HL-60/S4 treated with retinoic acid at 250 ng/mL for 4 days and 3 days (cell line): ENCODE measurements at regions not wholly inside any gene's neighbourhood (a gene's known extent, or its start where the extent isn't known, plus 50 kb on each side); places are given as distances from the start of the nearest gene placed in this dataset.

ENCODE experiments used
- in situ Hi-C: fragments of 300-500 bp; cut with MboI; formaldehyde crosslinking; loops from 2 replicates; pipeline ENCODE4 v1.7.0; 2022; ENCODE audit warnings: low sequenced_read_pairs

DNA sequence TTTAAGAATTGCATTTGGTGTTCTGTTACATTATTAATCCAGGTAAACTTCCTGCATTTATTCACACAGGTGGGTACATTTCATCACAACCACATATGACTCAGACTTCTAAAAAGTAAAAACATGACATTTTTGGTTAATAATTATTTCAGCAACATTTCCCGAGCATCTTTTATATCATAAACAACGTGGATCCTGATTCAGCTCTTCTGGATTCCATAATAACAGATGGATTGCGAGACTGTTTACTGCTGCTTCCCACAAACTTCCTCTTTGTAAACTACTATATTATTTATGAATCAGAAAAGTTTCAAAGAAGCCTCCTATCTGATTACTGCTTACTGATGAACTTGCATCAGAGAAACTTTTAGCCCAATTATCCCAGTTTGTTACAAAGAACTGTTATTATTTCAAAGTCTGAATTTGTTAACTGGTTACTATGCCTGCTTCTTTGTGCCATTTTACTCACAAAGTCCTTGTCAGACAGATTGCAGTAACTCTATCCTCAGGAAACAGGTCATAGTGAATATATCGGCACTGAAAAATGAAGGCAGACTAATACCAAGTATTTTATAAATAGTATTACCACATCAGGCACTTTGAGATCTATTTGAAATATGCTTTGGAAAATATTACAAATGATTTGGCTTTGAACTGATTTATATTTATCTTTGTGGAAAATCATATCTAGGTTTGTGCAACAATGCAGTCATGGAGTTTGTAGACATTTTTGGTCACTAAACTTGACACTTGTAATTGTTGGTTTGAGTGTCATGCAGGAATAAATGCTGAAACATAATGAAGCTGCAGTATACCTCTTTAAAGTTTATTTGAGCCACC lies 511.6 kb downstream of the PLCL1 start:
- in situ Hi-C loops, result loop anchor here (25.0 kb wide), 1 partner anchor 1171 kb away; no protein-coding TSS in a partner anchor

DNA sequence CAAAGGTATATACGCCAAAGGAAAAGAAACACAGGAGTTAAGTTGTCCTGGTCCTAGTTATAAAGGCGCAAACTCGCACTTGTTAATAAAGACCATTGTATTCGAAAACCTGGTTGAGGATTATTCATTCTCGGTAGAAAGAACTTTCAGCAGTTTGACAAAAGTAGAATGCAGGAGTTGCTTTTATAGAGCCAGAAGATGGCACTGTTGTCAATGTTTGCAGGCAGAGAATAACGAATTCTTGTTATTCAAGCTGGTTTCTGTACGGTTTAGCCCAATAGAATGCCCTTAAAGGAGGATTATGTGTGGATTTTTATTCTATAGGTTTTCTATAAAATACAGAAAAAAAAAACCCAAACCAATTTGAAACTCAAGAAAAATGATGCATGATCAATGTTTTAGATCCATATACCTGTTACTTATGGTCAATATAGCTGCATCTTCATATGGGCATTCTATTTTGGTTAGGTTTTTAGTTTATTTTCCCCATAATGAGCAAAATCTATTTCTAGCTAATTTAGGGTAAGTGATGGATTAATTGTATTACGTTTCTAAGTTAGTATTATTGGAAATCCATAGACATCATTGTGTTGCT lies 510.3 kb downstream of the PLCL1 start:
- in situ Hi-C loops, result loop anchor here (25.0 kb wide), 1 partner anchor 1173 kb away; no protein-coding TSS in a partner anchor

DNA sequence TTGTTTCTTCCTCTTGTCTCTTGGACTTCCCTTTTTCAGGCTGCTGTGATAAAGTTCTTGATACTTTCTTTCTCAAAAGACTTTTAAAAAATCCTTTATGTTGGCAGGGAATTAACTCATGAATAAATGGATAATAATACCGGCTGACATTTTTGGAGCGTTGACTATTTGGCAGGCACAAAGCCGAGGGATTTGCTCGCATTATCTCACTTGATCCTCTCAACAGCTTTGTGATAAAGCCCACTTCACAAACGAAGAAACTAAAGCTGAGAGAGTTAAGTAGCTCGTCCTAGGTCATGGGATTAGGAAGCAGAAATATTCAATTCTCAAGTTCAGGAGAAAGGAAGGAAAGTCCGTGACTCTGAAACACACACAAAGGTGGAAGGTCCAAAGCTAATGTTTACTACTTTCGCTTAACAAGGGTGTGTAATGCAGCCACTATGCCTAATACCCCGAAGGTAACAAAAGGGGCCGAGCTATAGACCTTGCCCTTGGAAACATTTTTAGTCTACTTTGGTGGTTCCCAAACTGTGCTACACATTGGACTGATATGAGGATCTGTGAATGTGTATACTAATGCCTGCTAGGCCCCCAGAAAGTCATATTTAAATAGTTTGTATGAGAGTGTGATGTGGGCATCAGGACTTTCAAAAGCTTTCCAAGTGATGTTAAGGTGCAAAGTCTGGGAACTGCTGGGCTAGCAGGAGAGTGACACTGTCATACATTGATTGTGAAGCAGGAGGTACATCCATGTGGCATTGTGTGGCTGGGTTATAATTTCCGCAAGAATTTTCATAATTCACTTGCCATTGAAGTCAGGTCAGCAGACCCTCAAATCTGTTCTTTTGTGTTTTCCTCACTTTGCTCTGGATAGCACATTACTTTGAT lies 508.4 kb downstream of the PLCL1 start:
- in situ Hi-C loops, result loop anchor here (25.0 kb wide), 1 partner anchor 1174 kb away; no protein-coding TSS in a partner anchor

DNA sequence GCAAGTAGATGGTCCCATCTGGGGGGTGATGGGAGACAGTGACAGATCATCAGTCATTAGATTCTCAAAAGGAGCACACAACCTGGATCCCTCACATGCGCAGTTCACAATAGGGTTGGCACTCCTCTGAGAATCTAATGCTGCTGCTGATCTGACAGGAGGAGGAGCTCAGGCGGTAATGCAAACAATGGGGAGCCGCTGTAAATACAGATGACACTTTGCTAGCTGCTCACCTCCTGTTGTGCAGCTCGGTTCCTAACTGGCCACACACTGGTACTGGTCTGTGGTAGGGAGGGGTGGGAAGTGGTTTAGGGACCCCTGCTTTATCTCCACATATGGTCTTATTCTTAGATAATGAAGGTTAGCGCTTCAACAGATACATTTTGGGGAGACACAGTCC lies 506.6 kb downstream of the PLCL1 start:
- in situ Hi-C loops, result loop anchor here (25.0 kb wide), 1 partner anchor 1176 kb away; no protein-coding TSS in a partner anchor

DNA sequence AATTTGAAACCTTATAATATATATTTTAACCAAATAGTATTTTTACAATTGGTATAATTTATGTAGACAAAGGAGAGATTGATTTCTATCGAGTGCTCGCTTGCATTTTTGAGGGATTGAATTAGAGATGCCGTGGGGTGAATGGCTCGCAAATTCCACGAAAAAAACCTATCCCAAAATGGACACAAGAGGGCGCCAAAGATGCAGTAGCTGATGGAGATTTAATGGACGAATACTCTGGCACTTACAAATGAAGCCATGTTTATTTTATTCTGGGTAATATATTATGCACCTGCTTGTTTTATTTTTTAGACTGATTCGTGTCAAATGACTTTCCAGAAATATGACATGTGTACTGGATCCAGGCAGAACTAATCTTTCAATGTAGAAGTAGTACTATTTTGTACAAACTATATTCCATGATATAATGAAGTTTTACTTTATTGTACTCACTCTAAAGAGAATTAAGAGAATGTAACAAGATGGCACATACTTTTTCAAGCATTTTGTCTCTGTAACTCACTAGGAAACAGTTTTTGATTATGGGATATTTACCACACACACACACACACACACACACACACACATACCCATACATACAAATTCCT lies 505.4 kb downstream of the PLCL1 start:
- in situ Hi-C loops, result loop anchor here (25.0 kb wide), 1 partner anchor 1178 kb away; no protein-coding TSS in a partner anchor

DNA sequence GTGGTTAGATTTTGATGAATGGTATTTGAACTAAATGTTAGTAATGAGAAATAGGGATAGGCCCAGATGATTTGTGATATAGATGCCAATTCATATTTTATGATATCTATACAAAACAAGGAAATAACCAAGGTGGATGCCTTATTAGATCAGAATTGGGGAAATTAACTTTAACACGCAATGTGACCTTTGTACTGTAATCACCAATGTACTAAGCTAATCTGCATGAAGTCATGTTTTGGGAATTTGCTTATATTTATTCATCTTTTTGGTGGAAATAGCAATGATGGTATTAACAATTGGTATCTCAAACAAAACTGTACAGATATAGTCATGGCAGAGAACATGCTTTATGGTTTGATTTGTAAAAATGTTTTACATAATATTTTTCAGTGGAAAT lies 504.7 kb downstream of the PLCL1 start:
- in situ Hi-C loops, result loop anchor here (25.0 kb wide), 1 partner anchor 1178 kb away; no protein-coding TSS in a partner anchor

DNA sequence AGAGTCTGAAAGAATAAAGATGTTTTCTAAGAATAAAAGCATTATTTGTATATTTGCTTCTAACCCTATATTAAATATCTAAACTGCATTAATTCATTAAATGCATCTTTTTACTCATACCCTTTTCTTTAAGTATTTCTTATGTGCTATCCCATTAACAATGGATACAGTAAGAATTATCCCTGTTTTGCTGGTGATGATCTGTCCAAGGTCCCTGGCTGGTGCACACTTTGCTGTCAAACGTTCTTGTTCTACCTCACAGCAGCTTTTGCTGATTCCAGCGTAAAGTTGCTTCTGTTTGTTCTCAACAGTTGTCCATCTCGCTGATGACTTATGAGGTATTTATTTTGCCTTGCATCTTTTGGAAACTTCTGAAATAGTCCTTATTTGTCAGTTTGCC lies 504.0 kb downstream of the PLCL1 start:
- in situ Hi-C loops, result loop anchor here (25.0 kb wide), 1 partner anchor 1179 kb away; no protein-coding TSS in a partner anchor

DNA sequence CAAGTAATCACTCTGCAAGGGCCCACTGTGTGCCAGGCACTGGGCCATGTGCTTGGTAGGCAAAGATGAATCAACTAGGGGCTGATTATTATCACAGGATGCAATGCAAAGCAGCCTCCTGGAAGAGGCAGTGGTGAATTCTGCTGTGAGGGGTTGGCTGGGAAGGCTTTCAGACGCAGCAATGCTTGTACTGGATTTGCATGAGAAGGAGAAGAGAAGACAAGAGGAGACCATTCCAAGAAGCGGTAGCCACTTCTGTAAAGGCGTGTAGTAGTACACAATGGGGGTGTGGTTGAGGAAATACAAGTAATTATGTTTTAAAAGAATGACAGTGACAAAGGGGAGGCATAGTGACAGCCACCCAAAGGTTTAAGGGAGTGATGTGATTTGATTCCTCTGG lies 502.7 kb downstream of the PLCL1 start:
- in situ Hi-C loops, result loop anchor here (25.0 kb wide), 1 partner anchor 1180 kb away; no protein-coding TSS in a partner anchor

DNA sequence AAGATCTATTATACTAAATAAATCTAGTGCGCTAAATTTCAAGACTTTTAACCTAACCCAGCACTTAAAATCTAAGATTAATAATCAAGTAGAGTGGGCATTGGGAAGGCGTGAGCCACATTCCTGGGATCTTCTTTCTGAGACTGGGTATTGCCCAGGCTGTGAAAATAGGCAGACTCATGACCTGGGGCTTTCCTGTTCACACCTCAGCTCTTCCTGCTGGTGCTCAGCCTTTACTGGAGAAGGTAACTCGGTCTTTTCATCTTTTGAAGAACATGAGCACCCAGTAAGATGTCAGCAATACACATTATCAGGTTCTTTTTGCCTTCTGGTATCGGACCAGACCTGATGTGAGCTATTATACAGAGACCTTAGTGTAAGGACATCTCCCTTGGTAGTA lies 500.5 kb downstream of the PLCL1 start:
- in situ Hi-C loops, result loop anchor here (25.0 kb wide), 1 partner anchor 1182 kb away; no protein-coding TSS in a partner anchor

DNA sequence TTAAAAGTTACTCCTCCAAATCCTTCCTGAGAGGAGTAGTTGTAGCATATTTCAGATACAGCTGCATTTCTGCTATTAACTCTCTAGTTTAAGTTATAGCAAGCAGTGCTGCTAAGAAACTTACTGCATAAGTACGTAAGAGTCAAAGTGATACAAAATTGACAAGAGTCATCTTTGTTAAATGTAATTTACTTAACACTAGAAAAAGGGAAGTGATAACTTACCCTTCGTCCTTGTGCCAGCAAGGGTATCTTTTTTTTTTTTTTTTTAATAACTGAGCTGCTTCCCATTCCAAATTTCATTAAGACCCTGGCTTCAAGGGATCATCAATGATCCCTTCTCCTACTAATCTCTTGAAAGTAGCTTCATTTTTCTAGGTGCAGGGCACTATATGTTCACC lies 493.0 kb downstream of the PLCL1 start:
- in situ Hi-C loops, result loop anchor here (25.0 kb wide), 1 partner anchor 485 kb away; the partner anchor contains the start of gene PLCL1

DNA sequence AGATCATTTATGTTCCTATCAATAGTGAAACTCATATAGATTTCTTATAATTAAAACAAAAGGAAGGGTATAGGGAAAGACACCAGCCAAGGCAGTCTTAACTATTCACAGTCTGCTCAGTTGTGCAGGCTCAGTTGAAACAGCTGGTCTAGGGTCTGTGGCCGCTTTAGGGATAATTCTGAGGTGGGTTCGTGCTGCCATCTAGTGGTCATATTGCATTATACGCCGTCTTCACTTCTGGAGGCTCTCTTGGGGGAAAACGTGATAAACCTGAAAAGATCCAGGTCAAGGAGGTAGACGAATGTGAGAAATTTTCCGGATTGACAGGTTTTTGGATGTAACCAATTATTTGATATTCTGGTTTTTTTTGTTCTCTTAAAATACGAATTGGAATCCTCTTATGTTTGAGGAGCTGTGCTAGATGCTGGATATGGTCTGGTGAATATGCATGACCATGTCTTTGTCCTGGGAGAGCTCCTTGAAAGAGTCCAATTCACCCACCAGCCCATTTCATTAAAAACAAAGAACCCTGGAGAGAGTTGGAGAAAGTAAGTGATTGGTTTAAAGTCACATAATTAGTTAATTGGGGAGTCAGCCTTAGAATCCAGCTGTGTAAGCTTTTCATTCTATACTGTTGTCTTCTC lies 492.4 kb downstream of the PLCL1 start:
- in situ Hi-C loops, result loop anchor here (25.0 kb wide), 1 partner anchor 484 kb away; the partner anchor contains the start of gene PLCL1

DNA sequence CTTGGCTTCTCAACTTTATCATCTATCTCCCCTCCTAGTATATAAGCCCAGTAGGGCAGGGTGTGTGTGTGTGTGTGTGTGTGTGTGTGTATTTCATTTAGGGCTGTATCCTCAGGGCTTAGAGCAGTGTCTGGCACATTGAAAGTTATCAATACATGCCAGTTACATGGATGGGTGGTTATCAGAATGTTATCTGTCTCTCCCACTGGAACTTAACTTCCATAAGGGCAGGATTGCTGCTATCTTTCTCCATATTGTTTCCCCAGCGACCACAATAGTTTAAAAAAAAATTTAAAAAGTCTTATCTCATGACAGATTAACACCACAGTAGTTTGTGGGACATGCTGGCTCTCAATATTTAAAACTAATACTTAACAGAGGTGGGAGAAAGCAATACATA lies 488.9 kb downstream of the PLCL1 start:
- in situ Hi-C loops, result loop anchor here (25.0 kb wide), 1 partner anchor 481 kb away; the partner anchor contains the start of gene PLCL1

DNA sequence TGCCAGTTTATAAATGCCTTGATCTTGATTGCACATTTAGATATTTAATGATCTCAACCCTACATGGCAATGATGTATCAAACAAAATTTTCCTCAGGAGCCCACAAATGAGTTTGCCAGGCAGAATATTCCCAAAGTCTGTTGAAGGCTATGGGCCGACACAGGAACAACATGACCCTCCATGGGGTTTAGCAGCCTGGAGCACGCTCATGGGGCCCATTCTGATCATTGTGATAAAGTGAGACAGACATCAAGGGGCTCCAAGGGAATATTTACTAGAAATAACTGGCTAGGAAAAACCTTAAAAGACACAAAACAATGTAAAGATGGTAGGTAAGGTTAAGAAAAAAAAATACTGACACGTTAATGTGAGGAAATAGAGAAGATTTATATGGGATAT lies 485.4 kb downstream of the PLCL1 start:
- in situ Hi-C loops, result loop anchor here (25.0 kb wide), 1 partner anchor 478 kb away; the partner anchor contains the start of gene PLCL1

DNA sequence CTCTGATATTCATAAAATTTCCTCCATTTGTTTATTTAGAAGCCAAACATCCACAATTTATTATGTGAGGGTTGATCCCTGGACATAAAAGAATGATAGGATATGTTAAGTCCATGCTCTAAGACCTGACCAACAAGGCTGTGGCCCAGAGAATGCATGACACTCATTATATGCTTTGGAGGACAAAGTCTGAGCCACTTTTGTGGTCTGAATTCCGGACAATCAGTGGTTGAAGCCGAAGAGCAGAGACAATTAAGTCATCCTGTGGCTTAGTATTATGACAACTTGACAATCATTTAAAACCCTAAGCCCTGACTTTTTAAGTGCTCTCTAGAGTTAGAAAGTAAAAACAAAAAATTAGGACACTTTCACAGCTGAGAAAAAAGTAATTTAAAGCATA lies 483.3 kb downstream of the PLCL1 start:
- in situ Hi-C loops, result loop anchor here (25.0 kb wide), 1 partner anchor 475 kb away; the partner anchor contains the start of gene PLCL1

DNA sequence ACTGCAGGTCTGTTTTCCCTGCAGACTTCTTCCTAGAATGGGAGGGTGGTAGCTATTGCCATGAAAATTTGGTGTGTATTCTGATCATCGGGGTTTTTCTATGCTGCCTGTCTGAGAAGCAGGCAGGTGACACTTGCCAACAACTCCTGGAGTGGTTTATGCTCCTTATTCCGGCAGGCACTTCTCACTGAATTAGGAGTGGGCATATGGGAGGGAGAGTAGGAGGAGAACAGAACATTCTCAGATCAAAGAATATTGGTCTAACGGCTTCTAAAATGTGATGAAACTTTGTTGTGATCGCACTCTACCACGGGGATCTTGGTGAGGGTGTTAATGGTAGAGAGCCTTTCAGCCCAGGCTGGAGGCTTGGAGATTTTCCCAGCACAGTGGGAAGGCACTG lies 480.8 kb downstream of the PLCL1 start:
- in situ Hi-C loops, result loop anchor here (25.0 kb wide), 1 partner anchor 473 kb away; the partner anchor contains the start of gene PLCL1

DNA sequence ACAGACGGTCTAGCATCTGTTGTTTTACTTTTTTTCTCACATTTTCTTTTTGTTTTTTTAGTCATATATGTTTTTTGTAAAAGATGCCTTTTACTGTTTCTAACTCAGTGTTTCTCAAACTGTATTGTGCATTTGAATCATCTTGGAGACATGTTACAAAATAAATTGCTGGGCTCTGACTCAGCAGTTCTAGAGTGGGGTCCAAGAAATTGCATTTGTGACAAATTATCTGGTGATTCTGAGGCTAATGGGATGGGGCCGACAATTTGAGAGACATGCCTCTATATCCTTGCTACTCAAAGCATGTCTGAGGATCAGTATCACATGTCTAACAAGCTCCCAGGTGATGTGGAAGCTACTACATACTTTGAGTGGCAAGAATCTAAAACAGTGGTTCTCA lies 478.8 kb downstream of the PLCL1 start:
- in situ Hi-C loops, result loop anchor here (25.0 kb wide), 1 partner anchor 471 kb away; the partner anchor contains the start of gene PLCL1

DNA sequence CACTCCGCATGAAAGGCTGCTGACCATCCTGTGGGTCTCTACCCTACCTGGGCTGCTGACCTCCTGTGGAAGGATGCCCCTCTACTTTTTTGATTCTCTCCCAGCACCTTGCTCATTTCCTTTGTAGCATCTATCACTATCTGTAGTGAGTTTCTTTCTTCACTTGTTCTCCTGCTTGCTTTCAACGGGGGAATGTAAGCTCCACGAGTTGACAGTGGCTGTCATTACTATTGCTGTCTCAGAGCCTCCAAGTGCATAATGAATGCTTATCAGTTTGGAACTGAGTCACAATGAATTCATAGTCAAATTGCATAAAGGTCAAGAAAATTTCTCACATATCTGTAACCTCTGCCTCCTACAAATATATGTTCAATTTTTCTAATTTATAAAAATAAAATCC lies 477.7 kb downstream of the PLCL1 start:
- in situ Hi-C loops, result loop anchor here (25.0 kb wide), 1 partner anchor 470 kb away; the partner anchor contains the start of gene PLCL1

DNA sequence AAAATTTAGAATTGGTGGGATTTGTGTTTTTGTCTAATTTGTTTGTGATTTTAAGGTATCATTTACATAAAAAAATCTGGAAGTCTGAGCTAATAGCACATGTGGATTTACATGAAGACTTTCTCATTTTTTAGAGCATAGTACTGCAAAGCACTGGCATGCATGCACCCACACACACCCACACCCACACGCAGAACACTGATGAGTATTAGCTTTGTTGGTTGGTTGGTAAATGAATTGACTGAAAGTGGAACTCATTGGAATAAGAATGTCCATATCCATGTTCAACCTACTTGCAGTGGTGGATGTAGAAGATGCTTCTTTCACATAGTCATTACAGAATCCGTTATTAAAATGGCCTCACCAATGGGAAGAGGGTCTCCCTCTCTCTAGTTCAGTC lies 475.8 kb downstream of the PLCL1 start:
- in situ Hi-C loops, result loop anchor here (25.0 kb wide), 1 partner anchor 468 kb away; the partner anchor contains the start of gene PLCL1

DNA sequence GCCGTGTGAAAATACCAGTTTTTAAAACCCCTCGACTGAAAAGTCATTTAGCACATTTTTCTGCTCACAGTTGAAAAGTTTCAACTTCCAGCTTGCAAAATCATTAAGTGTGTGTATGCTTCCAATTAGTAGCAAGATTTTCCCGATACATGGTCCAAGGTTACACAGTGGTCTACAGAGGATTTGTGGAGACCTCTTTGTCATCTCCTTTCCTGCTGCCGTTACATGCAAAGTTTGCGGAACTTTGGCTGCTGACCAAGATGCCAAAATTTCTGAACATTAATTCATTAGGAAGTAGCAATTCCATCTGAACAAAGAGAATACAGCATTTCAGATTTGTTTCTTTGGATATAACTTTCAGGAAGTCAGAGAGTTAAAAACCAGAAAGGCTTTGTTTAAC lies 474.6 kb downstream of the PLCL1 start:
- in situ Hi-C loops, result loop anchor here (25.0 kb wide), 1 partner anchor 467 kb away; the partner anchor contains the start of gene PLCL1
